LNCaP clone FGC (cell line): ENCODE measurements at regions not wholly inside any gene's neighbourhood (a gene's known extent, or its start where the extent isn't known, plus 50 kb on each side); places are given as distances from the start of the nearest gene placed in this dataset.
A peak's percentile ranks its signal among the peaks of the same experiment; 100 is the strongest.

Experiments used
- DNase-seq: peaks from one replicate; pipeline ENCODE4 v3.0.0-alpha.2; 2011; ENCODE audit warnings: low read depth
- H3K4me3 ChIP-seq: 2 replicates; pipeline ENCODE4 v1.5.1; 2011; ENCODE audit warnings: mild to moderate bottlenecking, low read depth, low read length, control low read depth
- TF ChIP-seq, protein P1 (sequence below): IDR thresholded peaks from 2 replicates; pipeline ENCODE4 v1.5.1; 2012; ENCODE audit warnings: mild to moderate bottlenecking; ENCODE audit not compliant: control insufficient read depth, insufficient read depth; ENCODE audit errors: extremely low read depth

DNA sequence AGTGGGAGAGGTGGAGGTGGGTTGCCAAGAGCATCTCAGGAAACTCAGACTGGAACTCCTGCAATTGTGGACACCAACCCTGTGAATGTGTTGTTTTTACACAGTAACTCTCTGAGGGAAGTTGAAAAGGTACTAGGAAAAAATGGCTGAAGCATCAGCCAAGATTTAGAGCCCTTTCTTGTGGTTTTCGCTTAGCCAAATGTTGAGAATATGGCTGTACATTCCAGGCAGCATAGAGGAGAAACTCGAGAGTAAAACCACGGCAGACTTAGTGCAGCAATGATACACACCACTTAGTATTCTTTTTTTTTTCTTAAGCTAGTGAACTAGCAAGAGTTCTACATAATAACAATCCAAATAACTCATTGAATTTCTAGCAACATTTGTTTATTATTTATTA is 309.7 kb upstream of the MTNR1B start:
- TF ChIP-seq, protein P1, sequence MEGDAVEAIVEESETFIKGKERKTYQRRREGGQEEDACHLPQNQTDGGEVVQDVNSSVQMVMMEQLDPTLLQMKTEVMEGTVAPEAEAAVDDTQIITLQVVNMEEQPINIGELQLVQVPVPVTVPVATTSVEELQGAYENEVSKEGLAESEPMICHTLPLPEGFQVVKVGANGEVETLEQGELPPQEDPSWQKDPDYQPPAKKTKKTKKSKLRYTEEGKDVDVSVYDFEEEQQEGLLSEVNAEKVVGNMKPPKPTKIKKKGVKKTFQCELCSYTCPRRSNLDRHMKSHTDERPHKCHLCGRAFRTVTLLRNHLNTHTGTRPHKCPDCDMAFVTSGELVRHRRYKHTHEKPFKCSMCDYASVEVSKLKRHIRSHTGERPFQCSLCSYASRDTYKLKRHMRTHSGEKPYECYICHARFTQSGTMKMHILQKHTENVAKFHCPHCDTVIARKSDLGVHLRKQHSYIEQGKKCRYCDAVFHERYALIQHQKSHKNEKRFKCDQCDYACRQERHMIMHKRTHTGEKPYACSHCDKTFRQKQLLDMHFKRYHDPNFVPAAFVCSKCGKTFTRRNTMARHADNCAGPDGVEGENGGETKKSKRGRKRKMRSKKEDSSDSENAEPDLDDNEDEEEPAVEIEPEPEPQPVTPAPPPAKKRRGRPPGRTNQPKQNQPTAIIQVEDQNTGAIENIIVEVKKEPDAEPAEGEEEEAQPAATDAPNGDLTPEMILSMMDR = no peak
- no peak overlapping the region for H3K4me3 ChIP-seq
- no peak for DNase-seq

DNA sequence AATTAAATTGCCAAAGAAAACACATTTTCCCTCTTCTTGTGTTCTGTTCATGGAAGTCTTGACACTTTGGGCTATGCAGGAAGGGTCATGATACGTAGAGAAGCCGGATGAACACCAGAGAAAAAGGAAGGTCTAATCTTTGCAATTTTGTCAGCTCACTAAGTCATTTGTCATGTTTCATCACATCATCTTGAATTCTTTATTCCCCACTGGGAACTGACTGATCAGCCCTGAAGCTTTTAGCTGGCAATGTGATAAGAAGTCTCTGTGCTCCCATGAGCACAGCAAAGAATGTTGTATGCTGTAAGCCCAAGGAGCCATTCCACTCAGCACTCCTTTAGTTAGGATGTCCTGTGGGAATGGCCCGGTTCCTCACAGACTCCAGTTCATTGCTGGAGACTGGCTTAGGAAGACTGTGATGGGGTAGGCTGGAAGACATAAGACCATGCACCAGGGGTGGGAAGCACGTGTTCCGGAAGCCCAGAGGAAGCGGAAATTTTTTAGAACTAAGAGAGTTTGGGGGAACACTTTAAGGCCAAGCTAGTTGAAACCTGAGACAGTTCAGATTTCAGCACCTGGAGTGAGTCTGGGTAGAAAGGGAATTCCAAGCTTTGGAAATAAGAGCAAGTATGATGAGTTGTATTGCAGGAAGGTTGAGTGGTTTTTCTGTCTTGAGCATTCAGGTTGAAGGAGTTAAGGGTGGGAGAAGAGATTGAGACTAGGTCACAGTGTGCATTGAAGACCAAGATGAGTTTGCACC is 306.7 kb upstream of the MTNR1B start:
- H3K4me3 ChIP-seq = no peak overlapping the region
- DNase-seq = no peak
- TF ChIP-seq, protein P1 = no peak

DNA sequence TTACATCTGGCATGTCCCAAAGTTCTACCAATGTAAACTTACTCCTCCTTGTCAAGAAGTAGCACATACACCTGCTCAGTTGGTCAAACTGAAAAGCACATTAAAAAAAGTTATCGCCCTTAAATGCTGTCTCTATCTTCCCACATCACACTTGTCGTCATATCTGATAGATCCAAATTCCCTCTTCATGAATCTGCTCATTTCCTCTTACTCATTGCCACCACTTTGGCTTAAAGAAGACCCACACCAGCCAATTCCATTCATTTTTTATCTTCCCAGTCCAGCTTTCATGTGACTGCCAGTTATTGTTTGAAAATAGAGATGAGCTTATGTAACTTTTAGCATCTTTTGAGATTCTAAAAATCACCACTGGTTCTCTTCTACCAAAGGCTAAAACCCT is 305.9 kb upstream of the MTNR1B start:
- DNase-seq = no peak
- TF ChIP-seq, protein P1 = no peak
- H3K4me3 ChIP-seq = no peak overlapping the region

DNA sequence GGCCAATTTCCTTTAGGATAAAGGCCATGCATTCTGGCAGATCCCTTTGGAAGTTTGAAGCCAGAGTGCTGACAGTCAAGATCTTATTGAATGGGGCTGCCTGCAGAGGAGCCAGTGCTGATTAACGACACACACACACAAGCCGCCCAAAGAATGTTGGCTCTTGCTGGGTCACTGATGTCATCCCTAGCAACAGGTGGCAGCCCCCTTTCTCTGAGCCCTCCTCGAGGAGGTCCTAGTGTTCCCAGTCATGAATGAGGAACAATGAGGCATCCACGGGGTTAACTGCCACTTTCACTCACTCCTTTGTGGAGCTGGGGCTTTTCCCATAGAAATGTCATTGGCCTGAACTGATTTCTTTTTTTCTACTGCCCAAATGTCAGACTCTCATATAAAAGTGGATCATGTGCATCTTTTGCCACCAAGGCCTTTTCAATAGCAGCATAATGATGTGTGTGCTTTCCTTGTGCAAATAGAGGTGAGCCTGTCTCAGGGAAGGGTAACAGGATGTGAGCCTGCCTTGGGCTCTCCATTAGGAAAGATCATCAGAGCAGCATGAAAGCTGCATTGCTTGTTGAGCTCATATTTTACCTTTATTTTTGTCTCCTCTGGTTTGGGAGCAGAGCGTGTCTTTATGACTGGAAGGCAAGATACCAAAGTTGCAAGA is 301.8 kb upstream of the MTNR1B start:
- no peak for DNase-seq
- TF ChIP-seq, protein P1 = no peak
- no peak overlapping the region for H3K4me3 ChIP-seq

DNA sequence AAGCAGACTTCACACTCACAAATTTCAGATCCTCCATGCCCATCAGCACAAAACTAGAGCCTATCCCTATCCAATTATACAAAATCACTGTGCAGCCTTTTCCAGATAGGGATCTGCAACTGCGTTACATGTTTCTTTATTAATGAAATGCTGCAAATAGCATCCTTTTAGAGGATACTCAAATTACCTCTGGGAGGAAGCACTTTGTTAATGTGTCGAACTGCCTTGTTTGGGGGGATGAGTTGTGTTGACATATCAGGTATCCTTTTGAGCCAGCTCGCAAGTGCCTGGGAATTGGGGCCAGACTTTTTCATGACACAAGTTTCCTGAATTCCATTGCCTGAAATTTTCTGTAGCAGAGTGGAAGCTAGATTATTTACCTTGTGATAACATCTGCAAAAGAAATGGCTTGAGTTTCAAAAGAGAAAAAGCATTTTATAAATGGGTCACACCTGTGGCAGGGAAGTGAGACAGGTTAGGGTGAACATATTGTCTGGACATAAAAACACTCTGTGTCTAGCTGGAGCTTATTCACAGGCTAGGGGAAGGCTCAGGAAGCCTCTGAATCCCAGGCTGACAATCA is 299.1 kb upstream of the MTNR1B start:
- TF ChIP-seq, protein P1 = no peak
- DNase-seq = no peak
- no peak overlapping the region for H3K4me3 ChIP-seq

DNA sequence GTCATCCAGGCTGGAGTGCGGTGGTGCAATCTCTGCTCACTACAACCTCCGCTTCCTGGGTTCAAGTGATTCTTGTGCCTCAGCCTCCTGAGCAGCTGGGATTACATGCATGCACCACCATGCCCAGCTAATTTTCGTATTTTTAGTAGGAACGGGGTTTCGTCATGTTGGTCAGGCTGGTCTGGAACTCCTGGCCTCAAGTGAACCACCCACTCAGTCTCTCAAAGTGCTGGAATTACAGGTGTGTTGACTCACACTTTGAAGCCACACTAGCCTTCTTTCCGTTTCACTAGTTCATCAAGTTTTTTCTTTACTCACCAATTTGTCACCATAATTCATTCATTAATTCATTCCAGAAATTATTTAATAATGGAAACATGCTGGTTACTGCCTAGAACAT is 298.4 kb upstream of the MTNR1B start:
- H3K4me3 ChIP-seq = no peak overlapping the region
- DNase-seq = no peak
- TF ChIP-seq, protein P1 = no peak

DNA sequence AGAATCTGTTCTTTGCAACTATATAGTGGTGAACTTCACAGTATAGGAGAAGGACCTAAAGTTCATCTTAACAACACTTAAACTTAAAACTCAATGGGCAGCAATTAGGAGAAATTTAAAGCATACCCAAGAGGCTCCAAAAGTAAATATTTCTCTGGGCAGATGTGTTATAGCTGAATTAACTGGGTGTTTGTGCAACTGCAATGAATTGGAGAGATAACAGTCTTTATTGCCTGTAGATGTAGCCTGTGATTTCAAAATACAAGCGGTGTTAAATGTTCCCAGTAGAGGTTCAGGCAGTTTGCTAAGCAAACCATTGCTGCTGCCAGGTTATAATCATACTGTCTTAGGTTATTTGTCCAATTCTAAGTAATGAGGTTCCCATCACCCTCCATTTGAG is 294.1 kb upstream of the MTNR1B start:
- DNase-seq = peak; percentile 62
- TF ChIP-seq, protein P1 = no peak
- no peak overlapping the region for H3K4me3 ChIP-seq
